ENCODE measurements at regions not wholly inside any gene's neighbourhood (a gene's known extent, or its start where the extent isn't known, plus 50 kb on each side); places are given as distances from the start of the nearest gene placed in this dataset.

DNA sequence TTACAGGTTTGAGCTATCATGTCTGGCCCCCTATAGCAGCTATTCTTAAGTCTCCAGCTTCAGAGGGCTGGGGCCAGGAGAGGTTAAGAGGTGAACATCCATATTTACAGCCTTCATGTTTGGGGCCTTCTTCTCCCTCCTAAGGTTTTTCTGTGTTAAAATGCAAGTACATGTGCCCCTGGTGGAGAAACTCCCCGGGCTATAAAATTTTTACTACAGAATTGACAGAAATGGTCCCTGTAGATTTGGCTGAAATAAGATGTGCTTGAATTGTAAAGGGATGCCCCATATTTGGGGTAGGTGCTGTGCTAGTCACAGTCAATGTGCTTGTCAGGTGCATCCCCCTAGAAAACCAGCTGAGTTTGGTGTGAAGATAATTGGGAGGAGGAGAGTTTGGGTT, 263.3 kb upstream of the CXCR4 start:
- TF ChIP-seq CTCF (IDR thresholded peaks at IDR 0.05) (no peak), EP300 (IDR thresholded peaks at IDR 0.05) (no peak), POLR2A (IDR thresholded peaks at IDR 0.05) (no peak), POLR2AphosphoS5 (IDR thresholded peaks at IDR 0.05) (no peak)
- Histone ChIP-seq H3K4me1 (peaks cover 0 to 14% (median 12%) of the 10 kb centered on the region in 4 donors), H3K36me3 (no peaks in the 10 kb centered on the region), H3K27ac (no peak overlapping the region), H3K4me3 (no peak overlapping the region), H3K9me3 (no peaks in the 10 kb centered on the region), H3K27me3 (no peaks in the 10 kb centered on the region)
- DNase-seq: no peak
- intact Hi-C loops (cut with DNase I): loop anchor here (10.0 kb wide), 1 partner anchor 266 kb away; the partner anchor contains the start of gene CXCR4
- 84 to 94% methylated on average over 1 of the region's 1 CpG for WGBS, 2 donors

DNA sequence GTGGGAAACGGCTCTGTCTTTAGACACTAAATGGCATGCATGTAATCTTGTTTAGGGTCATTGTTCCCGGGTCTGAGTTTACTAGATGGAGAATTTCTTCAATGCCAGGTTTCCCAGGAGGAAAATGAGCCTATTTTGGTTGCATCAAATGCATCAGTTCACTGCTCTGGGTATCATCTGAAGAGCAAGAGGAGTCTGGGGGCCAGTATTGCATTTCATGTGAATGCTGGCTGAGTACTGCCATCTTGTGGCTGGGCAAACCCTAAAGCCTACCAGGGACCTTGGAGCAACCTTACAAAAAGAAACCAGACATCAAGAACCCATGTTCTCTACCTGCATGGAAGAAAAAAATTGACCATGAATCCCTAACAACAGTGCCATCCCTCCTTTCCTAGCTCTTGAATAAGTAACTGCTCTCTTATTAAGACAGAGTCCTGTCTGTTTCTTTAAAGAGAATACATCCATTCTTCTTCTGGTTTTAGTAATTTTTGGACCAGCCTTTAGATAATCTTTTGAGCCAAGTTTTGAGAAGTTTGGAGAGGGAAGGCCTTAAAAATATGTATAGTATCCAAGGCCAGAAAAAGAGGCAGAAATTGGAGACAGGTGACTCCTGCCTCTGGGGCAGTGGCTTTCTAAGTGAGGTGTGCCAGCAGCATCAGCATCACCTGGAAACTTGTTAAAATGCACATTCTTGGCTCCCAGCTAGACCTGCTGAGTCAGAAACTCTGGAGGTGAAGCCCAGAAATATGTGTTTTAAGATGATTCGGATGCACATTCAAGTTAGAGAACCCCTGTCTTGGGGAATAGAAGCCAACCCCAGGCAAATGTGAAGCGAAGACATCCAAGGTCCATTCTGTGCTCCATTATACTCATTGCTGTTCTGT, 261.0 kb upstream of the CXCR4 start:
- no peaks in the 10 kb centered on the region for H3K36me3 ChIP-seq
- no peaks in the 10 kb centered on the region for H3K4me1 ChIP-seq
- DNase-seq: no peak
- H3K9me3 ChIP-seq: no peaks in the 10 kb centered on the region
- no peaks in the 10 kb centered on the region for H3K27me3 ChIP-seq
- 51 to 63% methylated on average over 4 of the region's 4 CpGs for WGBS, 2 donors
- intact Hi-C loops (cut with DNase I): loop anchor here (2.0 kb wide), 1 partner anchor 462 kb away; no protein-coding TSS in a partner anchor
- TF ChIP-seq CTCF (IDR thresholded peaks at IDR 0.05): peak; percentile 18 to 60 (median 40)
- TF ChIP-seq POLR2A (IDR thresholded peaks at IDR 0.05): no peak
- no peak overlapping the region for H3K27ac ChIP-seq
- H3K4me3 ChIP-seq: no peak overlapping the region

DNA sequence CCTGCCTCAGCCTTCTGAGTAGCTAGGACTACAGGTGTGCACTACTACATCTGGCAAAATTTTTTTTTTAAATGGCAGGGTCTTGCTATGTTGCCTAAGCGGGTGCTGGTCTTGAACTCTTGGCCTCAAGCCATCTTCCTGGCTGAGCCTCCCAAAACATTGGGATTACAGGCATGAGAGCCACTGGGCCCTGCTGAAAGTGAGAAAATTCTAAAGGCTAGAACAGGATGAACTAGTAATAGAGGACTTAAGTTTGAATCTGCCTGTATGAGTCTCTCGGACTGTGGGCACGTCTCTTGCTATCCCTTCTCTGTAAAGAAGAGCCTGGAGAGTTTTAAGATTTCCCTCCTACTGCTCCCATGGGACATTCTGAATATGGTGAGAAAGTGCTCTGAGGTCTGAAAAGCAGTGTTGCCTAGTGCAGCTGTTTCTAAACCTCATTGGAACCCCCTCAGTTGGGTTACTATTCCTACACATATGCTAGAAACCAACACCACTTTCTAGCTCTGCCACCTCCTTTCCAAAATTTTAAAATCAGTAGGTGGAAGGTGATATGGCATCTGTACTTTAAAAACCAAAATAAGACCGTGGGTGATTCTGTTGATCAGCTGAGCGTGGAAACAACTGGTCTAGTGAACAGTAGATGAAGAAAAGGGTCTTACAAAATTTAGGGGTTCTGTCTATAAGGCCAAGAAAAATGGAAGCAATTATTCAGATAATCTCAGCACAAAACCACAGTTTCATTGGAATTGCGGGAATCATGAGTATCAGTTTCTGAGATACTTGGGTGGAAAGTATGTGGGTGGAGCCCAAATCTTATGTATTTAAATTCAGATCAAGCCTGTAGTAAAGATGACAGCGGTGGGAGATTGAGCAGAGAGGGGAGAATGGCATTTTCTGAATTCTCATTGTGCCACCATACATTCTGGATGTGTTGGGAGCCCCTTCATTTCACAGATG, 259.8 kb upstream of the CXCR4 start:
- Histone ChIP-seq H3K27ac (no peak overlapping the region), H3K4me1 (no peaks in the 10 kb centered on the region), H3K9me3 (no peaks in the 10 kb centered on the region), H3K27me3 (no peaks in the 10 kb centered on the region), H3K4me3 (no peak overlapping the region), H3K36me3 (no peaks in the 10 kb centered on the region)
- intact Hi-C loops (cut with DNase I): loop anchor here (2.0 kb wide), 1 partner anchor 461 kb away; no protein-coding TSS in a partner anchor
- WGBS, 2 donors: 85 to 87% methylated on average over 7 of the region's 7 CpGs
- DNase-seq: no peak
- TF ChIP-seq POLR2A (IDR thresholded peaks at IDR 0.05) (no peak), EP300 (IDR thresholded peaks at IDR 0.05) (no peak), CTCF (IDR thresholded peaks at IDR 0.05) (no peak)

GRCh38 chr2:136376798-136377211, 258.9 kb upstream of the CXCR4 start:
- Histone ChIP-seq H3K4me3 (no peak overlapping the region), H3K4me1 (no peaks in the 10 kb centered on the region), H3K27ac (no peak overlapping the region), H3K27me3 (no peaks in the 10 kb centered on the region), H3K9me3 (no peaks in the 10 kb centered on the region), H3K36me3 (no peaks in the 10 kb centered on the region)
- no peak for DNase-seq
- no peak for TF ChIP-seq CTCF (IDR thresholded peaks at IDR 0.05)
- no peak for TF ChIP-seq EP300 (IDR thresholded peaks at IDR 0.05)
- TF ChIP-seq POLR2AphosphoS5 (IDR thresholded peaks at IDR 0.05): no peak
- no peak for TF ChIP-seq POLR2A (IDR thresholded peaks at IDR 0.05)
- WGBS, 2 donors: 53 to 67% methylated on average over 6 of the region's 6 CpGs
- intact Hi-C loops (cut with DNase I): no loop called here
